ENCODE measurements at regions not wholly inside any gene's neighbourhood (a gene's known extent, or its start where the extent isn't known, plus 50 kb on each side); places are given as distances from the start of the nearest gene placed in this dataset.

GRCh38 chr22:48711669-48712068 is 1116.0 kb downstream of the BRD1 start:
- intact Hi-C loops (cut with micrococcal nuclease): no loop called here
- no peak overlapping the region for H3K4me2 ChIP-seq (ENCODE audit: low read length)

GRCh38 chr22:48711031-48711431 is 1116.6 kb downstream of the BRD1 start:
- ATAC-seq (no peak), DNase-seq (ENCODE audit: low read depth, low spot score) (no peak)
- Histone ChIP-seq H4K20me1 (ENCODE audit: insufficient read depth) (no peaks in the 10 kb centered on the region), H2AFZ (ENCODE audit: low read depth, low read length, poor library complexity, severe bottlenecking) (no peak overlapping the region), H3K4me1 (ENCODE audit: control insufficient read depth in 1 of 2, insufficient read depth in 2 of 2, low read length in 2 of 2) (no peaks in the 10 kb centered on the region), H3K4me2 (ENCODE audit: low read length) (no peak overlapping the region), H3K27ac (ENCODE audit: low read depth, low read length) (no peak overlapping the region), H3K9me2 (ENCODE audit: insufficient read depth) (no peaks in the 10 kb centered on the region), H3K9me3 (ENCODE audit: control insufficient read depth in 1 of 2, insufficient read depth in 1 of 2, low read depth in 1 of 2, low read length in 2 of 2) (no peaks in the 10 kb centered on the region; a peak in 1 of 4 replicates), H3K9ac (ENCODE audit: low read length) (no peak overlapping the region), H3K27me3 (ENCODE audit: insufficient read depth, low read length) (no peaks in the 10 kb centered on the region), H3K4me3 (replicated peaks in 1 of 2; ENCODE audit: low read depth in 1 of 2, low read length in 2 of 2) (no peak overlapping the region), H3K36me3 (ENCODE audit: control insufficient read depth in 1 of 2, insufficient read depth in 2 of 2, low read length in 2 of 2) (no peaks in the 10 kb centered on the region), H3K79me2 (ENCODE audit: insufficient read depth, low read length) (no peaks in the 10 kb centered on the region)
- ChIA-PET POLR2A (no interaction called here), CTCF (no interaction called here), RAD21 (ENCODE audit: low non-redundant PET in 1 of 2, low total read pairs in 2 of 2, uncharacterized antibody in 2 of 2, unreplicated experiment in 2 of 2) (no interaction called here)
- intact Hi-C loops (cut with micrococcal nuclease): no loop called here
- BruUV-seq (replicated peaks): no TSS peak
- TF ChIP-seq ZNF274 (IDR thresholded peaks at IDR 0.05; ENCODE audit: low read depth, low read length) (no peak), SIN3A (IDR thresholded peaks at IDR 0.05; ENCODE audit: low read depth) (no peak), JUND (IDR thresholded peaks at IDR 0.05) (no peak), FOSL1 (IDR thresholded peaks at IDR 0.05; ENCODE audit: low read depth) (no peak), CTCF (IDR thresholded peaks at IDR 0.05 in 2 of 3, conservative IDR thresholded peaks at IDR 0.05 in 1 of 3; ENCODE audit: borderline replicate concordance in 1 of 3, insufficient read depth in 1 of 3, low read depth in 2 of 3, low read length in 2 of 3) (no peak), SP1 (IDR thresholded peaks at IDR 0.05; ENCODE audit: low read depth) (no peak), EZH2phosphoT487 (IDR thresholded peaks at IDR 0.05; ENCODE audit: borderline replicate concordance) (no peak), CEBPB (IDR thresholded peaks at IDR 0.05; ENCODE audit: low read depth) (no peak), POLR2AphosphoS5 (IDR thresholded peaks at IDR 0.05; ENCODE audit: low read depth, low read length) (no peak), EGR1 (IDR thresholded peaks at IDR 0.05; ENCODE audit: low read depth) (no peak), YY1 (IDR thresholded peaks at IDR 0.05; ENCODE audit: extremely low read depth, insufficient replicate concordance, low read depth, low read length) (no peak), EZH2 (IDR thresholded peaks at IDR 0.05) (no peak), ZBTB33 (IDR thresholded peaks at IDR 0.05; ENCODE audit: extremely low read depth, insufficient replicate concordance, low read length) (no peak), ELF1 (IDR thresholded peaks at IDR 0.05; ENCODE audit: borderline replicate concordance, low read depth) (no peak), CBX3 (IDR thresholded peaks at IDR 0.05; ENCODE audit: low read depth) (no peak), POLR2A (IDR thresholded peaks at IDR 0.05; ENCODE audit: borderline replicate concordance, extremely low read depth, insufficient read depth, insufficient read length) (no peak), ATF3 (IDR thresholded peaks at IDR 0.05) (no peak)

More at GRCh38 chr22:48711669-48712068, 1116.0 kb downstream of the BRD1 start:
- Histone ChIP-seq H3K27me3 (ENCODE audit: insufficient read depth, low read length) (no peaks in the 10 kb centered on the region), H3K9me2 (ENCODE audit: insufficient read depth) (no peaks in the 10 kb centered on the region), H3K9me3 (ENCODE audit: control insufficient read depth in 1 of 2, insufficient read depth in 1 of 2, low read depth in 1 of 2, low read length in 2 of 2) (no peaks in the 10 kb centered on the region; a peak in 1 of 4 replicates), H3K36me3 (ENCODE audit: control insufficient read depth in 1 of 2, insufficient read depth in 2 of 2, low read length in 2 of 2) (no peaks in the 10 kb centered on the region), H3K79me2 (ENCODE audit: insufficient read depth, low read length) (no peaks in the 10 kb centered on the region), H4K20me1 (ENCODE audit: insufficient read depth) (no peaks in the 10 kb centered on the region), H3K9ac (ENCODE audit: low read length) (no peak overlapping the region), H2AFZ (ENCODE audit: low read depth, low read length, poor library complexity, severe bottlenecking) (no peak overlapping the region), H3K4me1 (ENCODE audit: control insufficient read depth in 1 of 2, insufficient read depth in 2 of 2, low read length in 2 of 2) (no peaks in the 10 kb centered on the region), H3K27ac (ENCODE audit: low read depth, low read length) (no peak overlapping the region), H3K4me3 (replicated peaks in 1 of 2; ENCODE audit: low read depth in 1 of 2, low read length in 2 of 2) (no peak overlapping the region)
- no TSS peak for BruUV-seq (replicated peaks)
- CTCF ChIA-PET: no interaction called here
- RAD21 ChIA-PET (ENCODE audit: low non-redundant PET in 1 of 2, low total read pairs in 2 of 2, uncharacterized antibody in 2 of 2, unreplicated experiment in 2 of 2): no interaction called here
- POLR2A ChIA-PET: no interaction called here
- ATAC-seq: no peak
- DNase-seq (ENCODE audit: low read depth, low spot score): no peak
- TF ChIP-seq TCF7L2 (IDR thresholded peaks at IDR 0.05; ENCODE audit: borderline replicate concordance, extremely low read depth, insufficient read depth, insufficient read length): no peak
- no peak for TF ChIP-seq ATF3 (IDR thresholded peaks at IDR 0.05)
- TF ChIP-seq POLR2A (IDR thresholded peaks at IDR 0.05; ENCODE audit: borderline replicate concordance, extremely low read depth, insufficient read depth, insufficient read length): no peak
